SJSA1 (cell line): ENCODE measurements at regions not wholly inside any gene's neighbourhood (a gene's known extent, or its start where the extent isn't known, plus 50 kb on each side); places are given as distances from the start of the nearest gene placed in this dataset.

Source experiments
- DNase-seq, 2 experiments: peaks; one replicate each; pipeline ENCODE4 v3.0.0-alpha.2; 2015 to 2020; ENCODE audit warnings: low spot score in 2 of 2, low read depth in 1 of 2
- H3K27ac ChIP-seq: fragments of 250-450 bp; sonication (Bioruptor Pico); 2 replicates; pipeline ENCODE4 v1.5.1; 2020; ENCODE audit warnings: mild to moderate bottlenecking, moderate library complexity
- H3K27me3 ChIP-seq: fragments of 250-450 bp; sonication (Bioruptor Pico); replicated peaks from 2 replicates; pipeline ENCODE4 v1.5.1; 2020; ENCODE audit warnings: mild to moderate bottlenecking, moderate library complexity
- H3K36me3 ChIP-seq: fragments of 250-450 bp; sonication (Bioruptor Pico); 2 replicates; pipeline ENCODE4 v1.5.1; 2020; ENCODE audit warnings: mild to moderate bottlenecking
- H3K4me1 ChIP-seq: fragments of 250-450 bp; sonication (Bioruptor Pico); replicated peaks from 2 replicates; pipeline ENCODE4 v1.6.1; 2021; ENCODE audit warnings: mild to moderate bottlenecking
- H3K4me3 ChIP-seq: fragments of 250-450 bp; sonication (Bioruptor Pico); 2 replicates; pipeline ENCODE4 v1.5.1; 2020; ENCODE audit warnings: mild to moderate bottlenecking
- H3K9me3 ChIP-seq: fragments of 250-450 bp; sonication (Bioruptor Pico); replicated peaks from 2 replicates; pipeline ENCODE4 v1.5.1; 2020; ENCODE audit warnings: mild to moderate bottlenecking

DNA sequence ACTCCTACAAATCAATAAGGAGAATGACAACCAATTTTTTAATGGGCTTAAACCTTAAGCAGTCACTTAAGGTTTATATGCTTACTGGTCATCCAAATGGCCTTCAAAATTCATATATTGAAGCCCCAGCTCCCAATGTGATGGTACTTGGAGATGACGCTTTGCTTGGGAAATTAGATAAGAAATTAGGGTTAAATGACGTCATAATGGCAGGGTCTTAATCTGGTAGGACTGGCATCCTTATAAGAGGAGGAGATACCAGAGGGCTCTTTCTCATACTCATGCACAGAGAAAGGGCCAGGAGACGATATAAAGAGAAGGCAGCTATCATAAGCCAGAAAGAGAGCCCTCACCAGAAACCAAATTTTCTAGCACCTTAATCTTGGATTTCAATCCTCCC is 350.8 kb upstream of the NFE2L3 start:
- Histone ChIP-seq H3K27ac (no peak overlapping the region), H3K27me3 (no peaks in the 10 kb centered on the region), H3K9me3 (no peaks in the 10 kb centered on the region), H3K36me3 (no peaks in the 10 kb centered on the region), H3K4me1 (peaks cover 49% of the 10 kb centered on the region), H3K4me3 (no peak overlapping the region)
- DNase-seq: no peak

DNA sequence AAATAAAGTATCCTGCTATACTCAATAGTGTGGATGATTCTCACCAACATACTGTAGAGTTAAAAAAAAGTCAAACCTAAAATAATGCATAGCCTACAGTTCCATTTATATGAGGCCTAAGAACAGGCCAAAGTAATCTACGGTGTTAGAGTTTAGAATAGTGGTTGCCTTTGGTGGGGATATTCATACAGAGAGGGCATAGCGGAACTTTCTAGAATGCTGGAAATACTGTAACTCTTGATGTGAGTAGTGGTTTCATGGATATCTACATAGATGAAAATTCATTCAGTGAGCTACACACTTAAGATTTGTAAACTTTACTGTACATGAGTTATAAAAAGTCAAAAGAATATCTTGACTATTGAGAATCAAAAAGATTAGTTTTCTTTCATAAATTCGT is 349.9 kb upstream of the NFE2L3 start:
- no peak for DNase-seq
- H3K9me3 ChIP-seq: no peaks in the 10 kb centered on the region
- no peaks in the 10 kb centered on the region for H3K36me3 ChIP-seq
- peak overlapping the region; percentile 9; the same call in 1 of the 2 replicates for H3K27ac ChIP-seq
- H3K4me1 ChIP-seq: peaks cover 56% of the 10 kb centered on the region
- no peak overlapping the region for H3K4me3 ChIP-seq
- H3K27me3 ChIP-seq: no peaks in the 10 kb centered on the region

DNA sequence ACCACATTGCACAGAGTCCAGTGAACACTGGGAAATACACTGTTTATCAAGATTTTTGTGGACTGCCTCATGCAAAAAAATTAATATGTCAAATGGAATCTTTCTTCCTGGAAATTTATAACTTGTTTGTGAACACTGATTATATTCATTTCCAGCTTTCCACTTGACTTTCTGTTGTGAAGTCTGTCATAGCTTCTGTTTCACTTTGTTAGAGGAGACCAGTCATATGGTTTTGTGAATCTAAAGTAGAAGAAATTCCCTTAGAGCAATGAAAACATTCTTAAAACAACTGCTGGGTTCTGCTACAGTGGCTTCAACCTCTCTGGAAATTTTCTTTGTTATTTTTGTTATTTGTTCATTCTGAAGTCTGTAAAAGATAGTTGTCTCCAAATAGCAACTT is 349.5 kb upstream of the NFE2L3 start:
- H3K36me3 ChIP-seq: no peaks in the 10 kb centered on the region
- H3K4me3 ChIP-seq: no peak overlapping the region
- peaks cover 56% of the 10 kb centered on the region for H3K4me1 ChIP-seq
- H3K27me3 ChIP-seq: no peaks in the 10 kb centered on the region
- peak overlapping the region; percentile 9; the same call in 1 of the 2 replicates for H3K27ac ChIP-seq
- no peaks in the 10 kb centered on the region for H3K9me3 ChIP-seq
- DNase-seq: no peak

DNA sequence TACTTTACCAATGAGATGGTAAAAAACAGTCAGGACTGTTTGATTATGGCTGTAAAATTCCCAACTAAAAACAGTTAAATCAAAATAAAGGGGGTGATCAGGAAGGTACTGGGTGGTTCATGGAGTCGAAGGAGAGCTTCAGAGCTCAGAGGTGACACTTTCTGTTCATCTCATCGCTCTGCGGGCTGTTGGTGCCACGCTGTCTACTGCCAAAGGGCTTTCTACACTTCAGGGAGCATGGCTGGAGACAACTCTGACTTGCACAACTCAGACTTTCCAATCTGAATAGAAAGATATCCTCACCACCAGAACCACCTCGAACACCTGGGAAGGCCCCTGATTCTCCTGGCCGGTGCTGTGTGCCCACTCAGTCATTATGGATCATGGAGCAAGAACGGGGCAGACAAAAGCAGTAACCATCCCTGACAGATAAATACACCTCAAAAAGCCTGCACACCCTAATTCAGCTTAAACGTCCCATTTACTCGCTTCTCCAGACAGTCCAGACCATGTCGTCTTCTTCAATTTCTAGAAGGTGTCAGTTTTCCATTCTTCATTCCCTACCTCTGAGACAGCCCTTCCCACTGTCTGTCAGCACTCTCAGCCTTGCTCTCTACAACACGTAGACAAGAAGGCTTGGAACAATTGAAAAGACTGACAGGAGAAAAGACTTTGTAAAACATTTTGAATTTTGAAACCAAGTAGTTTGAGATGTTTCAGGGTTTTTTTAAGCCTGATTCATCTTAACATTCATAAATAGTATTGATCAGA is 348.7 kb upstream of the NFE2L3 start:
- no peaks in the 10 kb centered on the region for H3K27me3 ChIP-seq
- no peak for DNase-seq
- H3K9me3 ChIP-seq: no peaks in the 10 kb centered on the region
- H3K27ac ChIP-seq: peak overlapping the region; percentile 77
- H3K4me3 ChIP-seq: no peak overlapping the region
- H3K4me1 ChIP-seq: peaks cover 61% of the 10 kb centered on the region
- no peaks in the 10 kb centered on the region for H3K36me3 ChIP-seq

DNA sequence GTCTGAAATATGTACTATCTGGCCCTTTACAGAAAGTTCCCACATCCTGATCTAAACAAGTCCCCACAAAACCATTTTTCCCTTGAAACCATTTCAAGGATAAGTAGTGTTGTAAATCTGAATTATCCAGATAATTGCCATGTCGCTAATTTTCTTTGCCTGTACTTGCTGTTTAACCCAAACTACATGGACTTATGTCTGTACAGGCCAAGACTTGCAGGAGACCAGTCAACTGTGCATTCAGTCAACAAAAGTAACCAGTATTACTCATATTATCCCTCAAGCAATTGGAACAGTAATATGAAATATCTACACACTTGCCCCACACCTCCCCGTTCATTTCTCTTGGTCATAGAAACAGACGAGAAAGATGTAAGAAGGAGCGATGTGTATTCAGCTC is 347.8 kb upstream of the NFE2L3 start:
- peak overlapping the region; percentile 77 for H3K27ac ChIP-seq
- DNase-seq: peak in 1 of 2 experiments; percentile 31

DNA sequence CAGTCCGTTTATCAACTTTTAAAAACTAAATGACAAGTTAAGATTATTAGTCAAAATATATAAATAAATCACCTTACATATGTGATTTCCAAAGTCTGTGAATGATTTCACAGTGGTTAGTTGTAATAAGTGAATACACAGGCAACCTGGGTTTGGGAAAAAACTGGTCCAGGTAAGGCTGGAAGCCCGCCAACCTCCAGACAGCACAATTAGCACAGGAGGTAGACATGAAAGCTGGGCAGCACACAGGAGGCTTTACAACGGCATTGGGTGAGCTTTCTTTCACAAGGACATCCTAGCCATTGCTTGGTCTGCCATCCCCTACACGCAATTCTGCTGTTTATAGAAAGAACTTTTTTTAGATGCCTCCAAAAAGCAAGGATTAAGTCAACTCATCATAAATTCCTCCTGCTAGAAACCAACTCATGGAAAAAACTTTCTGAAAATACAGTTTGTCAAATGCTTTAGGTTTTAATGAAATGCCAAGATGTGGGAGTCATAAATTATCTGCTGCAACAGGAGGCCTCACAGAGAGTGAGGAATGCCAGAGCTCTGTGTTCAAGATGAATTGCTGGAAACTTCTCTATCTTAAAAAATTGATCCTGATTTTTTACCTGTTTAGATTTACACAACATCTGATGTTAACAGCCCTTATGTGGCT is 346.8 kb upstream of the NFE2L3 start:
- peak; percentile 49 to 85 for DNase-seq
- H3K4me1 ChIP-seq: peaks cover 60% of the 10 kb centered on the region
- H3K9me3 ChIP-seq: no peaks in the 10 kb centered on the region
- peak overlapping the region; percentile 77 for H3K27ac ChIP-seq
- H3K27me3 ChIP-seq: no peaks in the 10 kb centered on the region
- H3K36me3 ChIP-seq: no peaks in the 10 kb centered on the region
- no peak overlapping the region for H3K4me3 ChIP-seq

More for the DNA sequence above, 347.8 kb upstream of the NFE2L3 start:
- H3K4me3 ChIP-seq: no peak overlapping the region
- no peaks in the 10 kb centered on the region for H3K36me3 ChIP-seq
- H3K9me3 ChIP-seq: no peaks in the 10 kb centered on the region
- H3K4me1 ChIP-seq: peaks cover 60% of the 10 kb centered on the region
- no peaks in the 10 kb centered on the region for H3K27me3 ChIP-seq

DNA sequence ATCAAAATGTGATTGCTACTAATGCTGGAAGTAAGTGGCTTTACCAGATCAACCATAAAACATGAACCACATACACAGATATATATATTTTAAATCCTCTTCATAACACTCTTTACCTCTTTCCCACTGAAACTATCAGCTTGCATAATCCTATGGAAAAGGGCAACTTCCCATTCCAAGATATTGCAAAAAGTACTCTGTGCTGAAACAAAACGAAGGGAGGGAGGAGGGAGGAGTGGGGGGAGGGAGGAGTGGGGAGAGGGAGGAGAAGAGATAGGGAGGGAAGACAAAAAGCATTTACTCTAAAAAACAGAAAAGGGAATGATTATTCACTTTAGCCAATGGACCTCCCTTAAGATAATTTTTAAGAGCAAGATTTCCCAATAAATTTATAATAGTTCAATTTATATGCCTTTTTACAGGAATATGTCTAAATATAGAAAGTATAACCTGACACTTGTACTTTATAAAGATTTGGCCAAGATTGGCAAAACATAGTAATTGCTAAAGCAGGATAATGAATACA is 344.8 kb upstream of the NFE2L3 start:
- H3K27ac ChIP-seq: no peak overlapping the region
- H3K4me3 ChIP-seq: no peak overlapping the region
- DNase-seq: no peak
- no peaks in the 10 kb centered on the region for H3K36me3 ChIP-seq
- no peaks in the 10 kb centered on the region for H3K27me3 ChIP-seq
- H3K9me3 ChIP-seq: no peaks in the 10 kb centered on the region
- peaks cover 65% of the 10 kb centered on the region for H3K4me1 ChIP-seq

DNA sequence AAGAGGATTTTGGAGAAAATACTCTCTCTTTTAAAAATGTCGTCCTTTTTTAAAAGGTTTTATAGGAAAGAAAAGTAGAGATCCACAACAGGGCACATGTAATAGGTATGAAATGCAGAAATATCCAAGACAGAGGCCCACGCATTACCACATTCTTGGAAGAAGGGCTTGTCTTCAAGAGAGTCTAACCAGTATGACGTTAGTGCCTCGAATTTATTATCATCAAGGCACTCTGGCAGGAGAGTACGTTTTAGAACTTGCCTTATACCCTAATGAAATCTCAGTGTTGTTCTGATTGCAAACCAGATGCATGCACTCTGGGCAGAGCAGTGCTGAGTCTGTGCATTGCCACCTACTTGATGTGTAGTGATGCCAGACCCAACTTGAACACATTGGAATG is 342.6 kb upstream of the NFE2L3 start:
- Histone ChIP-seq H3K27me3 (no peaks in the 10 kb centered on the region), H3K36me3 (no peaks in the 10 kb centered on the region), H3K4me1 (peaks cover 42% of the 10 kb centered on the region), H3K4me3 (no peak overlapping the region), H3K9me3 (no peaks in the 10 kb centered on the region), H3K27ac (no peak overlapping the region)
- no peak for DNase-seq

DNA sequence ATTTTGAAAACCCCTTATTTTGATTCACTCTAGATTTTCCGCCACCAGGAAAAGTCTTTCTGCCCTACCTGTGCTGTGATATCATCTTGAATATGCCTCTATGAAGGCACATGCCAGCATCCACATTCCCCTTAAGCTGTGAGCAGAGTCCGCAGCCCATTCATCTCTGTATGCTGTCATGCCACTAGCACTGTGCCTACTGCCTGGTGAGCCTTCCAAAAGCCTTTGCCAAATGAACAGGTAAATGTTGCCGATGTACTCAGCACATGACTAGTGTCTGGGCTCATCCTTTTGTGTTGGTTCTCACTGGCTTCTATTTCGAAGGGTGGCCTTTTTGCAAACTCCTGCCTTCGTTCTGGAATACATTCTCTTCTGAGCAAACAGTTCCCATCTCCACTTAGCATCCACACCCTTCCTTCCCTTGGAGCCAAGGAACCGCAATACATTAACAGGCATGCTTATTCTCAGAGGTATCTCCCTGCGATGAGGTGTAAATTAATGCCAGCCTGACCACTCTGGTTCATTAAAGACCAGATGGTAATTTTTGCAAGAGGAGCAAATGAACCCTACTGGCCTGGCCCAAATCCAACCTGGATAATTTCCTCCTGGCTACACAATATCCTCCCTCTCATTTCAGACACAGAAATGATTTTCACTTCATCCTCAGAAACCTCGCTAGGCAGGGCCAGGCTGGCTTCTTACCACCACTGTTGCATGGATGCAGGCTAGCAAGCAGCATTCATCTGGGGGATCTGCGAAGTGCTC is 339.7 kb upstream of the NFE2L3 start:
- Histone ChIP-seq H3K4me3 (no peak overlapping the region), H3K9me3 (no peaks in the 10 kb centered on the region), H3K27ac (no peak overlapping the region), H3K27me3 (no peaks in the 10 kb centered on the region; the same call in 1 of the 2 replicates), H3K36me3 (no peaks in the 10 kb centered on the region), H3K4me1 (peaks cover 16% of the 10 kb centered on the region)
- no peak for DNase-seq

DNA sequence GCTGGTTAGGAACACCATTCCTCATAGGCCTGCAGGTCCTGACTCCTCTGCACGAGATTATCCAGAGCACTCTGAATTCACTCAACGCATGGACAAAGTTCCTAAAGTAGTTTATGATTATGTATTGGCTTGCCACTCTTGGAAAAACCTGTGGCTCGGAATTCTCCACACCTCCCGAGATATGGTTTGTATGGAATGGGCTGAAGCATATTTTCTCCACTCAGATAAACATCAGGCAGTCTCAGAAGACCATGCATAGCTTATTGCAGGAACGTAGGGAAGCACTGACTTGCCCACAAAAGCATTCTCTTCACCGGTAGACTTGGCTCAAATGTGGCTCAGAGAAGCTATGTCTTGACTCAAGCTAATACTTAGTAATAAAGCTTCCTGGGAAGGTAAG is 338.6 kb upstream of the NFE2L3 start:
- peaks cover 16% of the 10 kb centered on the region for H3K4me1 ChIP-seq
- no peaks in the 10 kb centered on the region; the same call in 1 of the 2 replicates for H3K27me3 ChIP-seq
- DNase-seq: no peak
- no peak overlapping the region for H3K4me3 ChIP-seq
- no peaks in the 10 kb centered on the region for H3K36me3 ChIP-seq
- no peak overlapping the region for H3K27ac ChIP-seq
- H3K9me3 ChIP-seq: no peaks in the 10 kb centered on the region

DNA sequence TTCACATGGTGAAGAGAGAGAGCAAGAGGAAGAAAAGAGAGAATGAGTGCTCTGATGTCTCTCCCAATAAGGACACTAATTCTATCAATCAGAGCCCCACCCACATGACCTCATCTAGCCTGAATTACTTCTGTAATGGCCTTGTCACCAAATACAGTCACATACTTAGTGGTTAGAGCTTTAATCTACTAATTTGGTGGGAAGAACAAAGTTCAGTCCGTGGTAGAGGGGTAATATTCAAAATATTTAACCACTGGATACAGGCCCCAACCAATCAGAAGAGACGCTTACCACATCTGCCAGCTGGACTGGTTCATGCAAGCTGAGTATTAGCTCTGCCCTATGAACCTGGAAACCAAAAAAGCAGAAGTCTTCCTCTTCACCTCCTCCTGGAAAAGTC is 336.3 kb upstream of the NFE2L3 start:
- DNase-seq: no peak
- Histone ChIP-seq H3K4me1 (peaks cover 11% of the 10 kb centered on the region), H3K36me3 (no peaks in the 10 kb centered on the region), H3K4me3 (no peak overlapping the region), H3K9me3 (no peaks in the 10 kb centered on the region), H3K27me3 (no peaks in the 10 kb centered on the region; the same call in 1 of the 2 replicates), H3K27ac (no peak overlapping the region)

DNA sequence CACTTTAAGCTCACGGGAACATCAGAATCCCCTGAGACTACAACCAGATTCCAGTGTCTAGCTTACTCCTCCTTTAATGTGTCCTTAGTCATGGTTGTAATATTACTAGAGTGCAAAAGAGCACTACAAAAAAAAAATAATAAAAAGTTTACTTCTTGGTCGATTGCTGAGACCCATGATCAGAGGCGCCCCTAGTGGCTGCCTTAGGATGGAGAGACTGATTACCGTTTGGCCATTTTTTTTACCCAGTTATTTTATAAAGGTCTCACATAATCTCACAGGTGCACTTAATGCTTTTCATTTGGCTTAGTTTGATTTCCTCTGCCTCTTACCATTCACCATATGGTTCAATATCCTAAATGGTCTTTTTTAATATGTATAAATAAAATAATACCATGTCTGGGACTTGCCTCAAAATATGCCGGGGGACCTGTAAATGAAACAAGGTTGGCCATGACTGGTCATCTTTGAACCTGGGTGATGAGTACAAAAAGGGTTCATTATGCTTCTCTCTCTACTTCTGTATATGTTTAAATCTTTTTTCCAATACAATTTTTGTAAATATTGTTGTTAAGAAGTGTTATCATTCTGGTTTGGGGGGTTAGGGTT is 331.5 kb upstream of the NFE2L3 start:
- DNase-seq: no peak
- Histone ChIP-seq H3K27me3 (no peaks in the 10 kb centered on the region), H3K27ac (no peak overlapping the region), H3K4me1 (peaks cover 9% of the 10 kb centered on the region), H3K36me3 (no peaks in the 10 kb centered on the region), H3K4me3 (no peak overlapping the region), H3K9me3 (no peaks in the 10 kb centered on the region)

DNA sequence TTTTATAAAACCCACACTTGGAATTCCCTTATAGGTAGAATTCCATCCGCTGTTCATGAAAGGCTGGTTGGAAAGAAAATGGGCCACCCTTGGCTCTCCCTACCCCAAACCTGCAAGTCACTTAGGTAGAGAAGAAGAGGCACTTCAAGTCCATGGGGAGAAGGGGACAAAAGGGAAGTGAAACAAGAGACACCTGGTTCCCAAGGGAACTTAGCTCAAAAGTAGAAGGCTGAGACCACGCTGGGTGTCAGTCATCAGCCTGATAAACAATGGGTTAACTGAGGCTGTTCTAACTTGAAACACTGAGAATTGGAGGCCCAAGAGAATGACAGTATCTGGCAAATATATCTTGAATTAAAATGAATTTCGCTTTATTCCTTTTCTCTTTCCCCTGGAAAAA is 330.8 kb upstream of the NFE2L3 start:
- Histone ChIP-seq H3K4me3 (no peak overlapping the region), H3K4me1 (peaks cover 9% of the 10 kb centered on the region), H3K27ac (no peak overlapping the region), H3K27me3 (no peaks in the 10 kb centered on the region), H3K36me3 (no peaks in the 10 kb centered on the region), H3K9me3 (no peaks in the 10 kb centered on the region)
- no peak for DNase-seq
